C4-2B (cell line): ENCODE measurements at regions not wholly inside any gene's neighbourhood (a gene's known extent, or its start where the extent isn't known, plus 50 kb on each side); places are given as distances from the start of the nearest gene placed in this dataset.

Source experiments
- ZFX ChIP-seq: fragments of 450-650 bp; IDR thresholded peaks from 2 replicates; pipeline ENCODE4 v1.6.1; 2017
- TF ChIP-seq, protein P1 (sequence below): fragments of 450-650 bp; conservative IDR thresholded peaks from 2 replicates; pipeline ENCODE4 v1.5.1; 2017; ENCODE audit warnings: mild to moderate bottlenecking

DNA sequence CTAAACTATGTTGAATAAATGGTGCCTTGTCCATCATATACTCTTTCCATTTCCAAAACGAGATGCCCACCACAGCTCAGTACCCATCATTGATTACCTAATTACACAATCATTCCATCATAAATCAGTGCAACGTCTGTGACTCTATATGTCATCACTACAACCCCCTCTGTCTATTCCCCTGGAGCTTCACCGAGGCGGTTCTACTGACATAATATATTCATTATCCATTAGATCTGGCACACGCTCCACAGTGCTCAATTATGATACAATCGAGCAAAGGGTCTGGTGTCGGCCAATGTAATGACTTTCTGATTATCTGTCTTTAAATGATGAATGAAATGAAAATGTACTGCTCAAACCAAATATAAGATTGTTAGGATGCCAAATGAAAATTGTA, 1737.7 kb upstream of the WWC1 start:
- TF ChIP-seq, protein P1, sequence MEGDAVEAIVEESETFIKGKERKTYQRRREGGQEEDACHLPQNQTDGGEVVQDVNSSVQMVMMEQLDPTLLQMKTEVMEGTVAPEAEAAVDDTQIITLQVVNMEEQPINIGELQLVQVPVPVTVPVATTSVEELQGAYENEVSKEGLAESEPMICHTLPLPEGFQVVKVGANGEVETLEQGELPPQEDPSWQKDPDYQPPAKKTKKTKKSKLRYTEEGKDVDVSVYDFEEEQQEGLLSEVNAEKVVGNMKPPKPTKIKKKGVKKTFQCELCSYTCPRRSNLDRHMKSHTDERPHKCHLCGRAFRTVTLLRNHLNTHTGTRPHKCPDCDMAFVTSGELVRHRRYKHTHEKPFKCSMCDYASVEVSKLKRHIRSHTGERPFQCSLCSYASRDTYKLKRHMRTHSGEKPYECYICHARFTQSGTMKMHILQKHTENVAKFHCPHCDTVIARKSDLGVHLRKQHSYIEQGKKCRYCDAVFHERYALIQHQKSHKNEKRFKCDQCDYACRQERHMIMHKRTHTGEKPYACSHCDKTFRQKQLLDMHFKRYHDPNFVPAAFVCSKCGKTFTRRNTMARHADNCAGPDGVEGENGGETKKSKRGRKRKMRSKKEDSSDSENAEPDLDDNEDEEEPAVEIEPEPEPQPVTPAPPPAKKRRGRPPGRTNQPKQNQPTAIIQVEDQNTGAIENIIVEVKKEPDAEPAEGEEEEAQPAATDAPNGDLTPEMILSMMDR = no peak
- TF ChIP-seq ZFX = no peak
